Neutrophil (primary cell): ENCODE measurements at regions not wholly inside any gene's neighbourhood (a gene's known extent, or its start where the extent isn't known, plus 50 kb on each side); places are given as distances from the start of the nearest gene placed in this dataset.

ENCODE experiments used
- H3K27ac ChIP-seq: fragments of 200-600 bp; sonication (generic); 2 replicates; pipeline ENCODE4 v1.5.1; 2016; ENCODE audit warnings: mild to moderate bottlenecking, moderate library complexity
- H3K27me3 ChIP-seq: fragments of 200-600 bp; sonication (generic); 2 replicates; pipeline ENCODE4 v1.6.0; 2016; ENCODE audit warnings: mild to moderate bottlenecking
- H3K36me3 ChIP-seq: fragments of 200-600 bp; sonication (generic); 2 replicates; pipeline ENCODE4 v1.5.1; 2017
- H3K4me1 ChIP-seq, 2 experiments: fragments of 200-600 bp in 1 of 2; sonication (generic) in 1 of 2; 1 replicate in 1 of 2; 2 replicates in 1 of 2; pipeline versions ENCODE4 v1.5.1 to v1.6.1; 2013 to 2016; ENCODE audit warnings: low read depth in 1 of 2, low read length in 1 of 2, mild to moderate bottlenecking in 1 of 2, moderate library complexity in 1 of 2; ENCODE audit not compliant: control insufficient read depth in 1 of 2, insufficient read depth in 1 of 2
- H3K4me3 ChIP-seq, 2 experiments: fragments of 200-600 bp in 1 of 2; sonication (generic) in 1 of 2; 1 replicate in 1 of 2; 2 replicates in 1 of 2; pipeline ENCODE4 v1.5.1; 2013 to 2016; ENCODE audit warnings: low read depth in 1 of 2, low read length in 1 of 2, mild to moderate bottlenecking in 1 of 2, moderate library complexity in 1 of 2
- H3K9me3 ChIP-seq: fragments of 200-600 bp; sonication (generic); 2 replicates; pipeline ENCODE4 v1.5.1; 2016
- TF ChIP-seq, protein P1 (sequence below): fragments of 200-600 bp; sonication (generic); IDR thresholded peaks from 2 replicates; pipeline ENCODE4 v1.5.1; 2016; ENCODE audit warnings: antibody characterized with exemption

DNA sequence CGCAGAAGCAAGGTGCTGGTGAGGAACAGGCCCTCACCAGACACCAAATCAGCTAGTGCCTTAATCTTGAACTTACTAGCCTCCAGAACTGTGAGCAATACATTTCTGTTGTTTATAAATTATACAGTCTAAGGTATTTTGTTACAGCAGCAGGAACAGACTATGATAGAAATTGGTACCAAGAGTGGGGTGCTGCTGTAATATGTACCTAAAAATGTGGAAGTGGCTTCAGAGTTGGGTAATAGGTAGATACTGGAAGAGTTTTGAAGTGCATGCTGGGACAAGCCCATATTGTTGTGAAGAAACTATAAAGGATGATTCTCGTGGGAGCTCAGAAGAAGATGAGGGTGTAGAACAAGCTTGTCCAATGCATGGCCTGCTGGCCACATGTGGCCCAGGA lies 866.8 kb downstream of the C6orf118 start:
- no peak overlapping the region for H3K4me3 ChIP-seq
- H3K9me3 ChIP-seq: no peaks in the 10 kb centered on the region
- no peaks in the 10 kb centered on the region for H3K4me1 ChIP-seq
- TF ChIP-seq, protein P1, sequence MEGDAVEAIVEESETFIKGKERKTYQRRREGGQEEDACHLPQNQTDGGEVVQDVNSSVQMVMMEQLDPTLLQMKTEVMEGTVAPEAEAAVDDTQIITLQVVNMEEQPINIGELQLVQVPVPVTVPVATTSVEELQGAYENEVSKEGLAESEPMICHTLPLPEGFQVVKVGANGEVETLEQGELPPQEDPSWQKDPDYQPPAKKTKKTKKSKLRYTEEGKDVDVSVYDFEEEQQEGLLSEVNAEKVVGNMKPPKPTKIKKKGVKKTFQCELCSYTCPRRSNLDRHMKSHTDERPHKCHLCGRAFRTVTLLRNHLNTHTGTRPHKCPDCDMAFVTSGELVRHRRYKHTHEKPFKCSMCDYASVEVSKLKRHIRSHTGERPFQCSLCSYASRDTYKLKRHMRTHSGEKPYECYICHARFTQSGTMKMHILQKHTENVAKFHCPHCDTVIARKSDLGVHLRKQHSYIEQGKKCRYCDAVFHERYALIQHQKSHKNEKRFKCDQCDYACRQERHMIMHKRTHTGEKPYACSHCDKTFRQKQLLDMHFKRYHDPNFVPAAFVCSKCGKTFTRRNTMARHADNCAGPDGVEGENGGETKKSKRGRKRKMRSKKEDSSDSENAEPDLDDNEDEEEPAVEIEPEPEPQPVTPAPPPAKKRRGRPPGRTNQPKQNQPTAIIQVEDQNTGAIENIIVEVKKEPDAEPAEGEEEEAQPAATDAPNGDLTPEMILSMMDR: no peak
- H3K27ac ChIP-seq: no peak overlapping the region
- no peaks in the 10 kb centered on the region for H3K27me3 ChIP-seq
- no peaks in the 10 kb centered on the region for H3K36me3 ChIP-seq

DNA sequence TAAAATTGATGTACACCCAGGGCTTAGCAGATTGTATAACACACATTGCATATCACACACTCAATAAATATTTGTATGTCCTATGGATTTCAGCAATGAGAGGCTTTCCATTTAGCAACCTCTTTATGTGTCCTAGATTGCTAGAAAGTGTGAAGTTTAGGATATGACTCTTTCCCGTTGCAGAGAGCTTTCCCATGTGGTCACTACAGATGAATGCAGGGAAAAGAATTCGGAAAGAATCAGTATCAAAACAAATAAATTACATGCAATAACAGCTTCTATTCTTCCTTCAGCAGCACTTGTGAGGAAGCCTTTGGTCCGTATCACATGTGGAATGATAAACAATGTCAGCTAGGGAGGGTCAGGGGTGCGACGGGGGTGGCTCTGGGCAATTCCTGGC lies 870.1 kb downstream of the C6orf118 start:
- Histone ChIP-seq H3K4me3 (no peak overlapping the region), H3K27ac (no peak overlapping the region), H3K9me3 (no peaks in the 10 kb centered on the region), H3K4me1 (no peaks in the 10 kb centered on the region), H3K36me3 (no peaks in the 10 kb centered on the region), H3K27me3 (no peaks in the 10 kb centered on the region)
- TF ChIP-seq, protein P1: no peak

DNA sequence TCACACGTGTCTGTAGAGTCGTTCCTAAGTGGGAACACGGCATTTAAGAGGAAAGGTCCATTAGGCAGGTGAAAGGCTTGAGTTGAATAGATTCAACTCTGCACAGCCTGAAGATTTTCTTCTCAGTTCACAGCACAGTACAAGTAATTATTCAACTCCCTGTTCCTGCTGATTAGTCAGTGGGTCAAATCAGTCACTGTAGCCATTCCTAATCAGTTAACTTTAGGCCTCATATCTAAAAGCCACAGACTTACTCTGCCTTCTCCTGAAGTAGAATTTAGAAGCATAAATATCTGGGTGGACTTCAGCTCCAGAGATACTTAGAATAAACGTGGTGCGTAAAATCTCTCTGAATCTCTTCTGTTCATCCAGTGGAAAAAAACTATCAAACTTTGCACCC lies 872.4 kb downstream of the C6orf118 start:
- Histone ChIP-seq H3K27ac (no peak overlapping the region), H3K27me3 (no peaks in the 10 kb centered on the region), H3K36me3 (no peaks in the 10 kb centered on the region), H3K4me1 (no peaks in the 10 kb centered on the region), H3K9me3 (no peaks in the 10 kb centered on the region), H3K4me3 (no peak overlapping the region)
- TF ChIP-seq, protein P1: no peak

DNA sequence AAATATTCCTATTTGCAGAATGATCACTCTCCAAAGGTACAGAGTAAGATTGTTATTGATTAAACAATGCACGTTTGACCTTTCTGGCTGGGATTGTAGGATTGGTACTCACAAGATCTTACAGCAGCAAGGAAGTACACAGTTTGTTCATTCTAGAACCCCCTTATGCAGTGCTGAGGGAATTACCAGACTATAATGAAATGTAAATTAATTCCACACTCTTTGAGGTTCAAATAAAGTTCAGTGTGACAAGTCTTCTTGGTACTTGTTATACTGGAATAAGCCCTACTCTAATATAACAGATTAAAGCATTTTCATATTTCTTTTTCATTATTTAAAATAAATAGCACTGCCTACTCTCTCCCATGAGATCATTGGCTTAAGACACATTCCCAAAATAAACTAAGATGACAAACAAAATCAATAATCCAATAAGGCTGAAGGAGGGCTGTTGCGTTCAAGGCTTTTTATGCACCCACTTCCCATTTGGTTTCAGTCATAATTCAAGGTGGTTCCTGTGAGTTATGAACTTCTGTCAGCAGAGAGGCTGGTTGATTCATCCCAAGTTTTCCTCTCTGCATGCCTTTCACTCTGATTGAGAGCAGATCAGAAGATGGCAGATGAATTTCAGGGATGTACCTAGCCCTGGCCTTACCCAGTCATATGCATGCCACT lies 881.5 kb downstream of the C6orf118 start:
- no peak overlapping the region for H3K27ac ChIP-seq
- no peaks in the 10 kb centered on the region for H3K4me1 ChIP-seq
- TF ChIP-seq, protein P1: no peak
- H3K4me3 ChIP-seq: no peak overlapping the region
- H3K36me3 ChIP-seq: no peaks in the 10 kb centered on the region
- no peaks in the 10 kb centered on the region for H3K27me3 ChIP-seq
- peaks cover 3% of the 10 kb centered on the region for H3K9me3 ChIP-seq

DNA sequence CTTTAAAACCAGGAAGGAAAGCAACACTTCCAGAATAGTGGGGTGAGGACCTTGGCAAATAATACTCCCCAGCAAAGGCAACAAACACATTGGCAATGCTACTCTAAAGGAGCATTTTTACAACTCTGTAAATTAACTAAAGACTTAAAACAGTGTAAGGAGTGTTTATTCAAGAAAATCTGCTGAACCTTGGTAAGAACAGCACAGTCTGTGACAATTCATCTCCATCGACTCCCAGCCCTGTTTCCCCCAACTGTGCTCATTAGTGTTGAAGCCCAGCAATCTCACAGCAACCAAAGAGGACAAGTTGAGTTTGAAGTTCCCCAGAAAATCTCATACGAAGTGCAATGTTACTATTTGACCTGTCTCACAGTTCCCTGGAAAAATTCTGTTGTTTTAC lies 884.9 kb downstream of the C6orf118 start:
- Histone ChIP-seq H3K9me3 (peaks cover 3% of the 10 kb centered on the region), H3K4me1 (no peaks in the 10 kb centered on the region), H3K36me3 (no peaks in the 10 kb centered on the region), H3K27ac (no peak overlapping the region), H3K27me3 (no peaks in the 10 kb centered on the region), H3K4me3 (no peak overlapping the region)
- TF ChIP-seq, protein P1: no peak
